ENCODE measurements at regions not wholly inside any gene's neighbourhood (a gene's known extent, or its start where the extent isn't known, plus 50 kb on each side); places are given as distances from the start of the nearest gene placed in this dataset.

DNA sequence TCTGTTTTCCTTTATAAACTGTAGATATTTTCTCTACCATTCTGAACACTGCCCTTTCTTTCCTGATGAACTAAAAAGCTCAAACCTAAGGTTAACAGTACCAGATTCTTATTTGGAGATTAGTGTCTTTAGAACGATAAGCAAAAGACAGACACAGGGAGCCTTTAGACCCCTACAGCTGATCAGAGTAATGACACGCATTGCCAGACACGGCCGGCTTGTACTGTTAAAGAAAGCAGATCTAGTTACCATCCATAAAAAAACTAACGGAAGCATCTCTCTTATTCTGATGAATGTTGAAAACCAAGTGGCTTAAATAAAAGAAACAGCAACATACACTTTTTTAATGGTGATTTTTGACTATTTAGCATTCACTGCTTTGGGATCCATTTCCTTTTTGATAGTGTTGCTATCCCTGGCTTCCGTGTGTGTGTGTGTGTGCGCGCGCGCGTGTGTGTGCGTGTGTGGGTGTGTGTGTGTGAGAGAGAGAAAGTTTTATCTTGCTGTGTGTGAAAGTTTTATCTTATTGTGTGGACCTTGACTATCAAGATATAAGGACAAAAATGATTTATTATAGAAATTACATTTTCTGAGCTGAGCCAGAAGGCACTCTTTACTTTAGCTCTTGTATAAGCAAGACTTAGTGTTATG lies 95.6 kb upstream of the SLC35B3 start:
- TF ChIP-seq, protein P1, sequence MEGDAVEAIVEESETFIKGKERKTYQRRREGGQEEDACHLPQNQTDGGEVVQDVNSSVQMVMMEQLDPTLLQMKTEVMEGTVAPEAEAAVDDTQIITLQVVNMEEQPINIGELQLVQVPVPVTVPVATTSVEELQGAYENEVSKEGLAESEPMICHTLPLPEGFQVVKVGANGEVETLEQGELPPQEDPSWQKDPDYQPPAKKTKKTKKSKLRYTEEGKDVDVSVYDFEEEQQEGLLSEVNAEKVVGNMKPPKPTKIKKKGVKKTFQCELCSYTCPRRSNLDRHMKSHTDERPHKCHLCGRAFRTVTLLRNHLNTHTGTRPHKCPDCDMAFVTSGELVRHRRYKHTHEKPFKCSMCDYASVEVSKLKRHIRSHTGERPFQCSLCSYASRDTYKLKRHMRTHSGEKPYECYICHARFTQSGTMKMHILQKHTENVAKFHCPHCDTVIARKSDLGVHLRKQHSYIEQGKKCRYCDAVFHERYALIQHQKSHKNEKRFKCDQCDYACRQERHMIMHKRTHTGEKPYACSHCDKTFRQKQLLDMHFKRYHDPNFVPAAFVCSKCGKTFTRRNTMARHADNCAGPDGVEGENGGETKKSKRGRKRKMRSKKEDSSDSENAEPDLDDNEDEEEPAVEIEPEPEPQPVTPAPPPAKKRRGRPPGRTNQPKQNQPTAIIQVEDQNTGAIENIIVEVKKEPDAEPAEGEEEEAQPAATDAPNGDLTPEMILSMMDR (conservative IDR thresholded peaks at IDR 0.05; ENCODE audit: control insufficient read depth, insufficient read depth, low read depth, low read length) = no peak
- no peak for DNase-seq (ENCODE audit: low read depth)
- H3K4me3 ChIP-seq (ENCODE audit: control insufficient read depth, low read depth, low read length) = no peak overlapping the region

DNA sequence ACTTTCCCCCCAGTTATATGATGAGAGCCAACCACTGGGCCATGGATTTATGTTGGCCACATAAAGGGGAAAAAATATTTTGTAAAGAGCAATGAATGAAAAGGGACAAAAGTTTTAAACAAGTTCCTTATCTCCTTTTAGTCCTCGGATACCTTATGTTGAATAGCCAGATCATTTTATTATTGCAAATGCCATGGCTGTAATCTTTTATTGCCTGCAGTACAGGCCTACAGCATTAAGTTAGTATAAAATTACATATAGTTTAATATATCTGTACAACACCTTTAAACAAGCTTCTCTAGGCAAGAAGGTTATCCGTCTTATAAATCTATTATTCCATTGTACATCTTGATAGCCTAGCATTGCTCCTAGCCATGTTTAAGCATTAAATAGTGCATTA lies 93.9 kb upstream of the SLC35B3 start:
- H3K4me3 ChIP-seq (ENCODE audit: control insufficient read depth, low read depth, low read length) = no peak overlapping the region
- DNase-seq (ENCODE audit: low read depth) = no peak
- TF ChIP-seq, protein P1 (conservative IDR thresholded peaks at IDR 0.05; ENCODE audit: control insufficient read depth, insufficient read depth, low read depth, low read length) = no peak

DNA sequence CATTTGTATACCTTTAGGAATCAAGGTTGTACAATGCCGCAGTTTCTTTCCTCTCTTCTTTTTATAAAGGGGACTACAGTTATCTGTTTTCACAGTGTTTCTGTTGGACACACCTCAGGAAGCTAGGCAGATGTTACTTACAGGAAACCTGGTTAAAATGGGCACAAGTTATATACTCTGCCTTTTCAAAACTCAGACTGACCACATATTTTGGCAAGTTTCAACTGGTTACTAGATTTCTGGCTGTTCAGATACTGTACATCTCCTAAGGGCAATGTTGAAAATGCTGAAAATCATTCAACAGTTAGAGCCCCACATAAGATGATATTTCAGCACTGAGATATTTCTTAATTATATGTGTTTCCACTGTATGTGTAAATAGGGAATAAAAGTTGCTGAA lies 92.5 kb upstream of the SLC35B3 start:
- no peak overlapping the region for H3K4me3 ChIP-seq (ENCODE audit: control insufficient read depth, low read depth, low read length)
- TF ChIP-seq, protein P1 (conservative IDR thresholded peaks at IDR 0.05; ENCODE audit: control insufficient read depth, insufficient read depth, low read depth, low read length) = no peak
- DNase-seq (ENCODE audit: low read depth) = no peak

DNA sequence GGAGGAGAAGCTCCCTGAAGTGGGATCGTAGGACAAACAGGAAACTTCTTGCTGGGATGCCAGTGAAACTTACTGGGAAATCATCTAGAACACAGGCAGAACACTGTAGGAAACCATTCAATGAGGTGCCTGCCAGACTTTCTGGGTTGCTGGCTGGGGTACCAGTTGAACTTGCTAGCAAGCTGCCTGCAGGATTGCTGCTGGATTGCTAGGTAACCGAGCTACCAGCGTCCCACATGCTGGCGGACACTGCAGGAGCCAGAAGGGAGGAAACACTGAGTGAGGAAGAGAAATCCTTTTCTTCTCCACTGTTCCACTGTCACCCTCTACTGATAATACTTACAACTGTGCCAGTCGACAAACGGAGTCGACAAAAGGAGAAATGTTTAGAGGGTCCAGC lies 91.3 kb upstream of the SLC35B3 start:
- no peak for DNase-seq (ENCODE audit: low read depth)
- TF ChIP-seq, protein P1 (conservative IDR thresholded peaks at IDR 0.05; ENCODE audit: control insufficient read depth, insufficient read depth, low read depth, low read length) = no peak
- no peak overlapping the region for H3K4me3 ChIP-seq (ENCODE audit: control insufficient read depth, low read depth, low read length)

DNA sequence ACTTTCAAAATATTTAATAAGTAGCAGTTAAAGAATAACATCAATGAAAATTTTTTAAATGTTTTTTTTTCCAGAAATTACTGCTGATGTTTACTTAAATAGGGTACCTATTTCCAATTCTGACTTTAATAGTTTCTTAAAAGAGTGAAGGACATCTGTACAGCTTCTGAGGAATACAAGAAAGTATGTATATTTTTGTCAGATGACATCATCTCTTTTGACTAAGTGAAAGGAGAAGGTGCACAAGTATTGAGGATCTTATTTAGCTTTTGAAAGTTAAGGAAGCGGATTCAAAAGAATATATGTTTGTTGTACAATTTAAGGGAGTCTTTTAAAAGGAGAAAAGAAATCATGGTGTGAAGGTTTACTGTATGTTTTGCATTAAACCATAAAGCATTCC lies 90.0 kb upstream of the SLC35B3 start:
- TF ChIP-seq, protein P1 (conservative IDR thresholded peaks at IDR 0.05; ENCODE audit: control insufficient read depth, insufficient read depth, low read depth, low read length) = no peak
- no peak overlapping the region for H3K4me3 ChIP-seq (ENCODE audit: control insufficient read depth, low read depth, low read length)
- DNase-seq (ENCODE audit: low read depth) = no peak

DNA sequence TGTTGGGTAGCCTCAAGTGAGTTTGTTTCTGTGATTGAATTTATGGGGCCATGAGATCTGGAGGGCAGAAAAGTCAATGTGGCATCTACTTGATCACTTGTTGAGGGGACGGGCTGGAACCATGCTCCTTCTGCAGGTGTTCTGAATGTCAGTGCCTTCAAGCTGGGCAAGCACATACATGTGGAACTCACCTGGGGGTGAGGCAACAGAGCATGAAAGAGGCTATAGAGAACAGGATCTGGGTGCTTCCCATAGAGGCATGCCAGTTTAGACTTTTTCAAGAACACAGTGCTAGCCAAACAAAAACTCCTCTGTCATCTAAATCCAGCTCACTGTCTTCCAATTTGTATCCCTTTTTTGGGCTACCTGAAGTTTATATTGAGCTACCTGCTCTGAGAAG lies 77.8 kb upstream of the SLC35B3 start:
- no peak overlapping the region for H3K4me3 ChIP-seq (ENCODE audit: control insufficient read depth, low read depth, low read length)
- DNase-seq (ENCODE audit: low read depth) = no peak
- TF ChIP-seq, protein P1 (conservative IDR thresholded peaks at IDR 0.05; ENCODE audit: control insufficient read depth, insufficient read depth, low read depth, low read length) = no peak

DNA sequence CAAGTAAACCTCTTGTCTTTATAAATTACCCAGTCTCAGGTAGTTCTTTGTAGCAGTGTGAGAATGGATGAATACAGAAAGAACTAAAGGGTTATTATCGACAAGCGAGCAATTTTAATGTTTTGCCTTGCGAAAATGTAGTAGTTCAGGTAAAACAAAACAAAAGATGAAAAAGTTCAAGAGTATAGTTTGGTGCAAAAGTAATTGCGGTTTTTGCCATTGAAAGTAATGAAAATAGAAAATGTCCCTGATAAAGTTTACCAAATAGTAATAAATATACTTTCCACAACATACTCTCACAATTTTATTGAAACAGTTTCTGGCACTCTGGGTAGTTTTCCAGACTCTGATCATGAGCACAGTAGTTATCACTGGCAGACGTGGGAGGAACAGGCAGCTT lies 71.9 kb upstream of the SLC35B3 start:
- no peak for DNase-seq (ENCODE audit: low read depth)
- no peak overlapping the region for H3K4me3 ChIP-seq (ENCODE audit: control insufficient read depth, low read depth, low read length)
- TF ChIP-seq, protein P1 (conservative IDR thresholded peaks at IDR 0.05; ENCODE audit: control insufficient read depth, insufficient read depth, low read depth, low read length) = no peak
